GM10266 (cell line): ENCODE measurements at regions not wholly inside any gene's neighbourhood (a gene's known extent, or its start where the extent isn't known, plus 50 kb on each side); places are given as distances from the start of the nearest gene placed in this dataset.

Source experiments
- DNase-seq: peaks from one replicate; pipeline ENCODE4 v3.0.0; 2012; ENCODE audit errors: extremely low spot score
- CTCF ChIP-seq: IDR thresholded peaks from 2 replicates; pipeline ENCODE4 v1.5.1; 2012; ENCODE audit warnings: mild to moderate bottlenecking, low read depth; ENCODE audit not compliant: control insufficient read depth, insufficient read depth; ENCODE audit errors: missing control alignments

DNA sequence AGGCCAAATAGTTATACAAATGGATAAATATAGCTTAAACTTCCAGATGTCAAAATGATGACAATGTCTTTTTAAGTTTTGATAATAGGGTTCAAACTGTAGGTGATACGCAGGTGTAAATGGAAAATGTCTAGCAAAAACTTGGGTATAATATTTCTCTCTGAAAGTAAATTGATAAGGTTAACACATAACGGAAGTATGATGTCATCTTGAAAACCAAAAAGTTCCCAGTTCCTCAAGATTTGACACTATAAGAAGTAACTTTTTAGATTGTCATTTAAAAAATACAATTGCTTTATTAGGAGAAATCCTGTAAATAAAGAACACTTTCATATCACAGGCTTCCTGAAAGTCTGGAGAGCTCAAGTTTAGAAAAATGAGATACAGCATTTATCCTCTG lies 483.4 kb downstream of the FRK start:
- TF ChIP-seq CTCF: no peak
- no peak for DNase-seq

GRCh38 chr6:115575285-115575684 lies 485.4 kb downstream of the FRK start:
- no peak for DNase-seq
- no peak for TF ChIP-seq CTCF

DNA sequence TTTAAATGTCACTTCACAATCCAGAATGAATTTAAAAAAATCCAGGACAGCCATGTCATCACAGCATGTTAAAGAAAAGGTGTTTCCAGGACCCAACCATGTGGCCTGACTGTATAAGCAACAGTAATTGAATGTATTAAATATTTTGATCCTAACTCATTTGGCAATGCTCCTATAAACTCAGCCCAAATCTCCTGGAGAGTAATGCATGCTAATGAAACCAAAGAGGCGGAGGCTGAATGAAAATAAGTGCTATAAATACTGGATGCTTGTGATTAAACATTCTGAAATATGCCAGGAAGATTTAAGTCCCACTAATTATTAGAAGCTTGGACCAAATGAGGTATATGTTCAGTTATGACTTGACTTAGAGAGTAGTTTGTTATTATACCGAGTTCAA lies 486.8 kb downstream of the FRK start:
- no peak for TF ChIP-seq CTCF

GRCh38 chr6:115570331-115570730 lies 490.4 kb downstream of the FRK start:
- no peak for TF ChIP-seq CTCF
- DNase-seq: no peak

More for the DNA sequence above, 486.8 kb downstream of the FRK start:
- no peak for DNase-seq

DNA sequence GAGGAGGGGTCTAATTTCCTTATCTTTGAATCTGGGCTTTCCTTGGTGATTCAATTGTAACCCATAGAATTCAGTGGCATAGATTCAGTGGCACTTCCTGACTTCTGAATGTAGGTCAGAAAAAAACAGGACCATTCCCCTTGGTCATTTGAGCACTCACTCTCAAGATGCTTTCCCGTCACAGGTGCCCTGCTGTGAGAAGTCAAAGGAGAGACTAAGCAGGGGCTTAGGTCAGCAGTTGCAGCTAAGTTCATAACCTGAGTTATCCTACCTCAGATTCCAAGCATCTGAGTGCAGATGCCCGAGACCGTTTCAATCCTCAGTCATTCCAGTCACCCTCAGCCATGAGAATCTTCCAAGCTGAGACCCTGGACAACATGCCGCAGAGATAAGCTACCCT lies 506.6 kb downstream of the FRK start:
- no peak for TF ChIP-seq CTCF
- no peak for DNase-seq

DNA sequence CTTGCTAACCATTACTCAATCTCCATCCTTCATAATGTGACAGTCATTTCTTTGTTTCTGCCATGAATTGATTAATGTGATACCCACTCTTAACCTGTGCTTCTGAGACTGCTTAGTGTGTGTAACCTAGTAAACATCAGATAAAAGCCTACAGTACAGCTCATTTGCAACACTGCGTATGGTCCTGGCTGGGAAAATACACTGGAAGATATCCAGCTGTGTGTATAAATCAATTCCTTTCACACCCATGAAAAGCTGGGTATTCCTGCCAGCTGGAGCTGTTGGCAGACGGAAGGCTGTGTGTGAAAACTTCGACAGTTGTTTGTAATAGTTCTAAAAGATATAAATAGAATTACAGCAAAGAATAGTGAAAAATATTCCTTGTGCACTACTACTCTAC lies 509.2 kb downstream of the FRK start:
- DNase-seq: no peak
- TF ChIP-seq CTCF: no peak

DNA sequence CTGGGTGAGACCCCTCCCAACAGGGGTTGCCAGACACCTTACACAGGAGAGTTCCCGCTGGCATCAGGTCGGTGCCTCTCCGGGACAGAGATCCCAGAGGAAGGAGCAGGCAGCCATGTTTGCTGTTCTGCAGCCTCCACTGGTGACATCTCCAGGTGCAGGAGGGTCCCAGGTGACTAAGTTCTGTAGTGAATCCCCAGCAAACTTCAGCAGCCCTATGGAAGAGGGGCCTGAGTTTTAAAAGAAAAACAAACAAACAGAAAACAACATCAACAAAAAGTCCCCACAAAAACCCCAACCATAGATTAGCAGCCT lies 515.1 kb downstream of the FRK start:
- DNase-seq: no peak
- no peak for TF ChIP-seq CTCF
